ENCODE measurements at regions not wholly inside any gene's neighbourhood (a gene's known extent, or its start where the extent isn't known, plus 50 kb on each side); places are given as distances from the start of the nearest gene placed in this dataset.

- no peaks in the 10 kb centered on the region for H4K20me1 ChIP-seq (ENCODE audit: insufficient read depth)
- no peaks in the 10 kb centered on the region for H3K36me3 ChIP-seq (replicated peaks in 1 of 2; ENCODE audit: control insufficient read depth in 1 of 2, insufficient read depth in 2 of 2, low read length in 1 of 2)
- no peaks in the 10 kb centered on the region for H3K4me1 ChIP-seq (ENCODE audit: control insufficient read depth in 1 of 2, insufficient read depth in 2 of 2, low read depth in 1 of 2, low read length in 1 of 2)
- H2AFZ ChIP-seq (ENCODE audit: low read depth) = no peak overlapping the region
- no peaks in the 10 kb centered on the region for H3K9me2 ChIP-seq
- CTCF ChIA-PET = no interaction called here
- no peak for DNase-seq
- no peak overlapping the region for H3K27ac ChIP-seq (ENCODE audit: low read depth in 2 of 2, low read length in 1 of 2)
- no peaks in the 10 kb centered on the region for H3F3A ChIP-seq (replicated peaks; ENCODE audit: insufficient read depth)
- H3K27me3 ChIP-seq (ENCODE audit: insufficient read depth) = no peaks in the 10 kb centered on the region
- H3K9ac ChIP-seq = no peak overlapping the region
- no peak overlapping the region for H3K4me3 ChIP-seq (ENCODE audit: low read depth in 2 of 2, low read length in 1 of 2)
- H3K79me2 ChIP-seq (ENCODE audit: insufficient read depth) = no peaks in the 10 kb centered on the region
- no peaks in the 10 kb centered on the region for H3K9me3 ChIP-seq
- TF ChIP-seq ELF1 (IDR thresholded peaks at IDR 0.05) (no peak), RCOR1 (IDR thresholded peaks at IDR 0.05; ENCODE audit: low read length) (no peak), USF1 (IDR thresholded peaks at IDR 0.05; ENCODE audit: borderline replicate concordance, low read depth) (no peak)
- POLR2A ChIA-PET = no interaction called here
- no peak overlapping the region for H3K4me2 ChIP-seq
These were observed 951.6 kb upstream of the POU3F3 start for GRCh38 chr2:103902347-103902746.

- no peaks in the 10 kb centered on the region for H4K20me1 ChIP-seq (ENCODE audit: insufficient read depth)
- no peak overlapping the region for H2AFZ ChIP-seq (ENCODE audit: low read depth)
- H3K9me2 ChIP-seq = no peaks in the 10 kb centered on the region
- POLR2A ChIA-PET = no interaction called here
- H3K4me2 ChIP-seq = no peak overlapping the region
- H3K27ac ChIP-seq (ENCODE audit: low read depth in 2 of 2, low read length in 1 of 2) = no peak overlapping the region
- H3K79me2 ChIP-seq (ENCODE audit: insufficient read depth) = no peaks in the 10 kb centered on the region
- CTCF ChIA-PET = no interaction called here
- TF ChIP-seq EP300 (IDR thresholded peaks at IDR 0.05; ENCODE audit: borderline replicate concordance in 1 of 2, low read depth in 1 of 2, low read length in 1 of 2) (no peak), TCF12 (IDR thresholded peaks at IDR 0.05) (no peak), TEAD4 (IDR thresholded peaks at IDR 0.05; ENCODE audit: borderline replicate concordance, insufficient read depth) (no peak), MEF2A (IDR thresholded peaks at IDR 0.05; ENCODE audit: borderline replicate concordance, low read depth) (no peak), SMC3 (IDR thresholded peaks at IDR 0.05; ENCODE audit: low read depth, low read length) (no peak), USF1 (IDR thresholded peaks at IDR 0.05; ENCODE audit: borderline replicate concordance, low read depth) (no peak), FOXJ3 (CRISPR knock-in tag; IDR thresholded peaks at IDR 0.05) (no peak), RFX5 (IDR thresholded peaks at IDR 0.05; ENCODE audit: low read length) (no peak), REST (IDR thresholded peaks at IDR 0.05; ENCODE audit: low read depth, low read length) (no peak), RAD21 (IDR thresholded peaks at IDR 0.05; ENCODE audit: low read length) (no peak), RXRA (IDR thresholded peaks at IDR 0.05; ENCODE audit: borderline replicate concordance, low read depth) (no peak), SIN3A (IDR thresholded peaks at IDR 0.05; ENCODE audit: borderline replicate concordance, low read depth, low read length) (no peak), EZH2phosphoT487 (IDR thresholded peaks at IDR 0.05; ENCODE audit: borderline replicate concordance, low read depth) (no peak), NFIC (IDR thresholded peaks at IDR 0.05; ENCODE audit: borderline replicate concordance) (no peak)
- H3K9me3 ChIP-seq = no peaks in the 10 kb centered on the region
- no peak overlapping the region for H3K9ac ChIP-seq
- H3K27me3 ChIP-seq (ENCODE audit: insufficient read depth) = no peaks in the 10 kb centered on the region
- DNase-seq = no peak
- H3K4me1 ChIP-seq (ENCODE audit: control insufficient read depth in 1 of 2, insufficient read depth in 2 of 2, low read depth in 1 of 2, low read length in 1 of 2) = no peaks in the 10 kb centered on the region
- H3K4me3 ChIP-seq (ENCODE audit: low read depth in 2 of 2, low read length in 1 of 2) = no peak overlapping the region
- no peaks in the 10 kb centered on the region for H3F3A ChIP-seq (replicated peaks; ENCODE audit: insufficient read depth)
- no peaks in the 10 kb centered on the region for H3K36me3 ChIP-seq (replicated peaks in 1 of 2; ENCODE audit: control insufficient read depth in 1 of 2, insufficient read depth in 2 of 2, low read length in 1 of 2)
These were observed 932.8 kb upstream of the POU3F3 start for GRCh38 chr2:103921161-103921560.
